GM21619 (cell line): ENCODE measurements at regions not wholly inside any gene's neighbourhood (a gene's known extent, or its start where the extent isn't known, plus 50 kb on each side); places are given as distances from the start of the nearest gene placed in this dataset.
"Not testable (repeated sequence)": the region's sequence is repeated elsewhere in the genome, so short reads cannot be mapped to it uniquely, and the experiment has no call there.

ENCODE experiments used
- ATAC-seq: cut with Tn5 transposase; IDR thresholded peaks from one replicate; pipeline ENCODE4 v1.9.1; 2021; ENCODE audit not compliant: unreplicated experiment

DNA sequence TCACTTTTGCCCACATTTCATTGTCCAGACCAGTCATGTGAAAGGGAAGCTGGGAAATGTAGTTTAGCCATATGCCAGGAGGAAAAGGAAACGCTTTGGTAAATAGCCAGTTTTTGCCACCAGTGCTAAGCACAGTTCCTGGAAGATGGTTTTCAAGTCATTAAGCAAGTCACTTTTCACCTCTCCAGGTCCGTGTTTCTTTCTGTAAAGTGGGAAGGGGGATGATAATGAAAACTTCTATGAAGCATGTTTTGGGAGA, 96.6 kb upstream of the TPTE start:
- ATAC-seq = not testable (repeated sequence)

DNA sequence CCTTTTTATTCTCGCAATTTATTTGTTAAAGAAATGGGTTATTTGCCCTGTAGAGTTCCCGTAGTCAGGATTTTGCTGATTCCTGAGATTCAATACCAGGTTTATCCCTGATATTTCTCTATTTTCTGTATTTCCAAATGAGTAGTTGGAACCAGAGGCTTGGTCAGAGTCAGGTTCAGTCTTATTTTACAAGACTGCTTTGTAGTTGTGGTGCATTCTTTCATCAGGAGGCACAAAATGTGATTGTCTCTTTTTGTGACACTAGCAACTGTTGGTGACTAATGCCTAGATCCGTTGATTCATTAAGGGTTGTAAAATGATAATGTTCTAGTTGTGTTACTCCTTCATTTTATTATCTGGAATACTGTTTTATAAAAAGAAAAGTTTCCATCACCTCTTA, 95.5 kb upstream of the TPTE start:
- ATAC-seq = no peak

DNA sequence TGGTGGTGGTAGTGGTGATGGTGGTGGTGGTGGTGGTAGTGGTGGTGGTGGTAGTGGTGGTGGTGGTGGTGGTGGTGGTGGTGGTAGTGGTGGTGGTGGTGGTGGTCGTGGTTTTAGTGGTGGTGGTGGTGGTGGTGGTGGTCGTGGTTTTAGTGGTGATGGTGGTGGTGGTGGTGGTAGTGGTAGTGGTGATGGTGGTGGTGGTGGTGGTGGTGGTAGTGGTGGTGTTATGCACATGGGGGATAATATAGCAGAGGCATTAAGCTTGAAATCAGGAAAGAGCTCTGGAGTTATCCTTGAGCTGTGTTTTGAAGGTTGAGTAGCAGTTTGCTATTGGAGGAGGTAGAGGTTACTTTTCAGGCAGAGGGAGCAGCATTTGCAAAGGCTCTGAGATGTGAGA, 94.6 kb upstream of the TPTE start:
- ATAC-seq = not testable (repeated sequence)

DNA sequence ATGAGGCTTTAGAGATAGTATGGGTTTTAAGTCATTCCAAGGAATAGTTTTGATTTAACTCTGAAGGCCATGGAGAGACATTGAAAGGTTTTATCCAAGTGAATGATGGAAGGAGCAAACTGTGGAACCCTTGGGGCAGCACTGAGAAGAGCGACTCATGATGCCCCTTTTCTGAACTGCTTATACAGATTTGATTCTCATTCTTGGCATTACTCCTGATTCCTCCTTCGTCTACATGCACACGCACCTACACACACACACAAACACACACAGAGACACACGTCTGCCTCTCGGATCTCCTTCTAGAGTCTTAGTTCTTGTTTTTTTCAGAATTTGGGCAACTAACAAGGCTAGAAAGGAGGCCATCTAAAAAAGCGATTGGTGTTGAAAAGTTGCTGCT, 94.1 kb upstream of the TPTE start:
- not testable (repeated sequence) for ATAC-seq

DNA sequence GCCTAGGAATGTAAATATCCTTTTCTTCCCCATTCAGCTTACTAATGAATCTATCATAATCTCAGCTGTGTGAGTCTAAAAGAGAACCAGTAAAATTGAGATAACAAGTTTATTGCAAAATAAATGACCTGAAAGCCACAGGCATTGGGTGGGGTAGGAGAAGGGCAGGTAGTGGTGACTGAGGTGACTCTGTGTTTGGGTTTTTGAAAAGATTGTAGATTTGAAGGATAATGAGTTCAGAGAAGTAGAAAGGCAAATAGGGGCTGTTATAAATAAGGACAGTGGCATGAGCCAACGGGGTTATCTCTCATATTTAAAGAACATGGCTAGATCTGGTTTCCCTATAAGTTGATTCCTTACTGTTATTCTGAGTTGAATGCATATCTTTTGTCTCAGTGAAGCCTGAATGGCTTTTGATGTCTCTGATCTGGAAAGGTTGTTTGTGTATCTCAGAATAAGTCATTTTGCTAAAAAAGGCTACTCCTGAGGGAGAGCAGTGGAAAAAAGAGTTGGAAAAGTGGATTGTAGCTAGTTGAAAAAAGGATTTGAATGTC, 92.3 kb upstream of the TPTE start:
- ATAC-seq = not testable (repeated sequence)

DNA sequence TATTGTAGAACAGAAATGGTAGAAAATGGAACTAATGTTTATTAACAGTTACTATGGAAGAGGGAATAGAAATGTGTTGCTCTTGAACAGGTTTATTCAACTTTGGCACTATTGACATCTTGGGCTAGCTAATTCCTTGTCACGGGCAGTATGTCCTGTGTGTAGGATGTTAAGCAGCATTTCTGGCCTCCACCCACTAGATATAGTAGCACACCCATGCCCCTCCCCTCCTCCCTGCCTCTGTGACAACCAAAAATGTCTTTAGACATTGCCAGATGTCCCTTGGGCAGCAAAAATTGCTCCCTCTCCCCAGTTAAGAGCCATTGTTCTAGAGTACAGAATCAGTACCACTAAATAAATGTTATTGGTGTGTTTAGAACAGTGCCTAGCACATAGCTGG, 91.4 kb upstream of the TPTE start:
- no peak for ATAC-seq

DNA sequence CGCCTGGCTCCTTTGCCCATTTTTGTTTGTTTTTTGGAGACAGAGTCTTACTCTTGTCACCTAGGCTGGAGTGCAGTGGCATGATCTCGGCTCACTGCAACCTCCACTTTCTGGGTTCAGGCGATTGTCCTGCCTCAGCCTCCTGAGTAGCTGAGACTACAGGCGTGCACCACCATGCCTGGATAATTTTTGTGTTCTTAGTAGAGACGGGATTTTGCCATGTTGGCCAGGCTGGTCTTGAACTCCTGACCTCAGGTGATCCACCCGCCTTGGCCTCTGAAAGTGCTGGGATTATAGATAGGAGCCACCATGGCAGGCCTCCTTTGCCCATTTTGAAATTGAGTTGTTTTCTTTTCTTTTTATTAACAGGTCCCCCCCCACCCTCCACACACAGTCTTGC, 89.4 kb upstream of the TPTE start:
- ATAC-seq = not testable (repeated sequence)

DNA sequence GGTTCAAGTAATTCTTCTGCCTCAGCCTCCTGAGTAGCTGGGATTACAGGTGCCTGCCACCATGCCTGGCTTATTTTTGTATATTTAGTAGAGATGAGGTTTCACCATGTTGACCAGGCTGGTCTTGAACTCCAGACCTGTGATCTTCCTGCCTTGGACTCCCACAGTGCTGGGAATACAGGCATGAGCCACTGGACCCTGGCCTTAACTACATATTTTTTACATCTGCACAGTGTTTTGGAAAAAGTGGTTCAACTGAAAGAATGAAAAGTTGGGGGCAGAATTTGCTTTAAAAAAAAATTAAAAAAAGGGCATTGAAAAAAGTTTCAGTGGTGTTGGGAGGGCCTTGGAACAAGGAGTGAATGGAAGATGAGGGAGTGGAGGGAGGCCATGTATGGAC, 88.9 kb upstream of the TPTE start:
- ATAC-seq = not testable (repeated sequence)

DNA sequence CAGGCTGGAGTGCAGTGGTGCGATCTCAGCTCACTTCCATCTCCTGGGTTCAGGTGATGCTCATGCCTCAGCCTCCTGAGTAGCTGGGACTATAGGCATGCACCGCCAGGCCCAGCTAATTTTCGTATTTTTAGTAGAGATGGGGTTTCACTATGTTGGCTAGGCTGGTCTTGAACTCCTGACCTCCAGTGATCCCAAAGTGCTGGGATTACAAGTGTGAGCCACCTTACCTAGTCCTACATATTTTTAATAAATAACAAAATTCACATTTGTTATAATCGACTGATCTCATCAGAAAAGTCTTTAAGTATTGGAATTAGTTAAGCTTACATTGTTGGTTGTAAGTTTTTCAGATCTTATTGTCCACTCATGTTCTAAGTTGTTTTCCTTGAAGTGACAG, 83.4 kb upstream of the TPTE start:
- ATAC-seq = not testable (repeated sequence)

DNA sequence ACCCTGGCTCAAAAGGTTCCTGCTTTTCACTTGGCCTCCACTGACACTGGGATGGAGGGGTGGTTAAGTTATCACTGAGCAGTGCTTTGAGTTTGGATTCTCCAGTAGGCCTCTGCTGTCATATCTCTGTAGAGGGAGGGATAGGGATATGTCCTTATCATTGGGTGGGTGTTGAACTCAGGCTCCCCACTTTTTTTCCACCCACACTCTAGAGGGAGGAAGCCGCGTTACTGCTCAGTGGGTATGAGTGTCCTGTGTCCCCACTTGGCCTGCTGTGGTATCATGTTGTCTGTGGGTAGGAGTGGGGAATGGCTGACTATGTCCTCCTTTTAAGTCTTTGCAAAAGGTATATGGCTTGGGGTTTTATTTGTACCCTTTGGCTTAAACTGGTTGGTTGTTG, 80.7 kb upstream of the TPTE start:
- not testable (repeated sequence) for ATAC-seq

DNA sequence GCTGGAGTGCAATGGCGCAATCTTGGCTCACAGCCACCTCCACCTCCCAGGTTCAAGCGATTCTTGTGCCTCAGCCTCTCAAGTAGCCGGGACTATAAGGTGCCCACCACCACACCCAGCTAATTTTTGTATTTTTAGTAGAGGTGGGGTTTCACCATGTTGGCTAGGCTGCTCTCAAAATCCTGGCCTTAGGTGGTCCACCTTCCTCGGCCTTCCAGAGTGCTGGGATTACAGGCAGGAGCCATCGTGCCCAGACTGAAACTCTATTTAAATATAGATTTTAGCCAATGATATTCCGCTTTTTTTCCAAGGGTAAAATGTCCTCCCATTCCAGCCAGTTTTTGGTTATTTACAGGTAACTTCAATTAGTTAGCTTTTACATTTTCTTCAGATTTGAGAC, 79.4 kb upstream of the TPTE start:
- ATAC-seq = not testable (repeated sequence)

DNA sequence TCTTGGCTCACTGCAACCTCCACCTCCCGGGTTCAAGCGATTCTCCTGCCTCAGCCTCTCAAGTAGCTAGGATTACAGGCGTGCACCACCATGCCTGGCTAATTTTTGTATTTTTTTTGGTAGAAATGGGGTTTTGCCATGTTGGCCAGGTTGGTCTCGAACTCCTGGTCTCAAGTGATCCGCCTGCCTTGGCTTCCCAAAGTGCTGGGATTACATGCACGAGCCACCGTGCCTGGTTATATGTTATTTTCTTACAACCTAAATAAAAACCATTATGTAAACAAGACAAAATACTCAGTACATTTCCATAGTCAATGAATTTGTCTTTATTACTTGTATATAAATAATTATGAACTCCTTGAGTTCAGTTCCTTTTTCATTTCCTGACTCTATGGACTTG, 75.7 kb upstream of the TPTE start:
- not testable (repeated sequence) for ATAC-seq

DNA sequence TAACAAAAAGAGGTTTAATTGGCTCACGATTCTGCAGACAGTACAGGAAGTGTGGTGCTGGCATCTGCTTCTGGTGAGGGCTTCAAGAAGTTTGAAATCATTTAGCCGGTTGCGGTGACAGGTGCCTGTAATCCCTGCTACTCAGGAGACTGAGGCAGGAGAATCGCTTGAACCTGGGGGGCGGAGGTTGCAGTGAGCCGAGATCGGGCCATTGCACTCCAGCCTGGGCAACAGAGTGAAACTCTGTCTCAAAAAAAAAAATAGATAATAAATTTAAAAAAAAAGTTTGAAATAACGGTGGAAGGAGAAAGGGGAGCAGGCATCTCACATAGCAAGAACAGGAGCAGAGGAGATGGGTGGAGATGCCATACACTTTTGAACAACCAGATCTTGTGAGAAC, 71.9 kb upstream of the TPTE start:
- ATAC-seq = not testable (repeated sequence)

DNA sequence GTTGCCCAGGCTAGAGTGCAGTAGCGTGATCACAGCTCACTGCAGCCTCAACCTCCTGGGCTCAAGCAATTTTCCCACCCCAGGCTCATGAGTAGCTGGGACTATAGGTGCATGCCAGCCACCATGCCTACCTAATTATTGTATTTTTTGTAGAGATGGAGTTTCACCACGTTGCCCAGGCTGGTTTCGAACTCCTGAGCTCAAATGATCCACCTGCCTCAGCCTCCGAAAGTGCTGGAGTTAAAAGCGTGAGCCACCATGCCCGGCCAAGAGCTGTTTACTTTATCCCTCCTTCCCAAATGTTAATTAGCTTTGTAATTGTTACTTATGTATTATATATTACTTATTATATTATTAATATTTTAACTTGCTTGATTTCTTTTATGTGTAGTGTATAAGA, 70.1 kb upstream of the TPTE start:
- ATAC-seq = not testable (repeated sequence)

DNA sequence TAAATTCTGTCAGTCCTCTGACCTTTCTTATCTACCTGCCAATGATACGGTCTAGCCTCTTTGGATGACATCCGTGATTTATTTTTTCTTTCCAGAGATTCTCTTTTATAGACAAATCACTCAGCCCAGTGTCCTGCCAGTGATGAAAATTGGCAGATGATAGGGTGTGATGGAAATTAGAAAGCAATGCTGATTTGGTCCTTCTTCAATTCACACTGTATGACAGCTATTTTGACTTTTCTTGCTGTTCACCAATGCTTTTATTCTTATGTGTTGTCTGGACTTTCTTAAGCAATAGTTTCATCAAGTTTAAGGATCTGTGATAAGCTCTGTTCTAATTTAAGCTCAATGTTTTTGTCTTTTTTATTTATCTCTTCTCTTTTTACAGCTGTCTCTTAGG, 63.6 kb upstream of the TPTE start:
- ATAC-seq = not testable (repeated sequence)

DNA sequence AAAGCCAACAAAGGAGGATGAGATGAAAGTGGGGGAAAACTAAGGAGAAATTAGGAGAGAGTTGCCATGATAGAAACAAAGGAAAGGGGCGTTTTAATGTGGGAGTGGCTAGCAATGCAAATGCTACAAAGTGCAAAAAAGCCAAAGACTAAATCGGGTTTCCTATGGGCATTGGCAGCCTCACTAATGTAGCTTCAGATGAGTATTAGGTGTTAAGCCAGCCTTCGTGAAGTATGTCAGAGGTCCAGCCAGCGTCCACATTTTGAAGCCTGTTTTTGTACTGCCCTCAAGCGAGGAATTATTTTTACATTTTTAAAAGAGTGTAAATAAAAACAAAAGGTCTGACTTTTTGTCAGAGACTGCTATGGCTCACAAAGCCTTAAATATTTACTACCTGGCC, 60.4 kb upstream of the TPTE start:
- not testable (repeated sequence) for ATAC-seq

DNA sequence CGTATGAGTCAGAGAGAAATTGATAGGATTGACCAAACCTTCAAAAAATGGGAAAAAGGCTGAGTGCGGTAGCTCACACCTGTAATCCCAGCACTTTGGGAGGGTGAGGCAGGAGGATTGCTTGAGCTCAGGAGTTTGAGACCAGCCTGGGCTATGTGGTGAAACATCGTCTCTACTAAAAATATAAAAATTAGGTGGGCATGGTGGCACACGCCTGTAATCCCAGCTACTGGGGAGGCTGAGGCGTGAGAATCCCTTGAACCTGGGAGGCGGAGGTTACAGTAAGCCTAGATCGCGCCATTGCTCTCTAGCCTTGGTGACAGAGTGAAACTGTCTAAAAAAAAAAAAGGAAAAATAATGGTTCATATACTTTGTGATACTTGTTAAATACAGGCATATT, 59.9 kb upstream of the TPTE start:
- not testable (repeated sequence) for ATAC-seq

DNA sequence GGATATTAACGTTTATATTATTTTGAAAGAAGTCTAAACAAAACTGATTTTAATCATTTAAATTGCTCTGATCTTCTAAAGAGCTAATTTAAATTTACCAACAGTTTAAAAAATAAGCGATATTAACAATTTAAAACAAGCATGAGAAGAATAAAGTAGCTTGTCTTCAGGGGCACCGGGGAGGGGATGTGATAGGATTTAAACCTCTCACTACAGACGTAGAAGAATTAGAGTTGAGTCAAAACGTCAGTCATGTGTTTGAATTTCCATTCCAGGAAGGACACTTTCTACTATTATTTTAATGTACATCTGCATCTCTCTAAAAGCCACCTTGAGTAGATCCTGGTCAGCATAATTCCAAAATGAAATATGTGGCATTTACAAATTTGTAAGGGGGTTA, 58.2 kb upstream of the TPTE start:
- no peak for ATAC-seq

DNA sequence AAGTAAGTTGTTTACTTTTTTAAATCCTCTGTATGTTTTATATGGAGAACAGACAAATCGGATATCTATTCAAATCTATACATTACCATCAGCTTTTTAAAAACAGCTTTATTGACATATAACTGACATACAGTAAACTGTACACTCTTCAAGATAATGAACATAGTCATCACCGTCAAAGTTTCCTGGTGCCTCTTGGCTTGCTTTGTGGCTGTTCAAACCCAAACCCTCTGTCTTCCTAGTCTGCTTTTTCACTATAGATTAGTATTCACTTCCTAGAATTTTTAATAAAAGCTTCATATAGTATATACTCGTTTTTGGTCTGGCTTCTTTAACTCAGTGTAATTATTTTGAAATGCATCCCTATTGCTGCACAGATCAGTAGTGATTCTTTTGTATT, 56.4 kb upstream of the TPTE start:
- ATAC-seq = no peak

DNA sequence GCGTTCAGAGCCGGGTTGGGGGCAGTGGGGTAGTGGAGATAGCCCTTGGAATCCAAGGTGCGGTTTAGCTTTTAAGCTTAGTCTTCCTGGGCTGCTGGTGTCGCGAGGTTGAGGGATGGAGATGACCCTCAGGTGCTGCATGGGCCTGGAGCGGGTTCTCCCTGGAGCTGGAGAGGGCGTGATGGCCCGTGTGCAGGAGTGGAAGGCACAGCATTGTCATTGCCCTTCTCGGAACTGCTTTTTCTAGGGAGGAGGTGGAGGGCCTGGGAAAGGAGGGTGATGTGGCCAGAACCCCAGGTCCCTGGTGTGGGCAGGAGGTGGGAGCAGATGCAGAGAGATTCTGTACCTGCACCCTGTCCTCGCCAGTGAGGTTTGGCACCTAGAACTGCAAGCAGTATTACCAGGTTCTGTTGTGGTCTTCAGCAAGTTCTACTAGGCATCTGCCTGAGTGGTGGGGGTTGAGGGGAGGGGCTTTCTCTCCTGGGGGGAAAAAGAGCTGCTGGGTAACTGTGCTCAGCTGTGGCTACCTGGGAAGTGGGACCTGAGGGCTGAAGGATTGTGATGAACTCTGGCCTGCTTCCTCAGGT, 55.8 kb upstream of the TPTE start:
- ATAC-seq = not testable (repeated sequence)

DNA sequence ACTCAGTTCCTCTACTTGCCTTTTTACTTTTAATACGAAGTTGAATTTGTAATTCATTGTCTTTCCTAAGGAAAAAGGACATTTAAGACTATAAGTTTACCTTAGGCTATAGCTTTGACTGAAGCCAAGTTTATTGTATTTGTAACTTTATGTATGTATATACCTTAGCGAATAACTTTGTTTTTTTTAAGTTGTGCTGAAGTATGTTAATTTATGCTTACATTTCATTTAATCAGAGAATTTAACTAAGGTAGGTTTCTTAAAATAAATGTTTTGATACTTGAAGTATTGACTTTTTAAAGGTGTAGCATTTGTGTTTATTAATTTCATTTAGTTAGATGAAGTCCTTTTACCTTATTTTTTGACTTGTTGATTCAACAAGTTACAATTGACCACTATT, 55.2 kb upstream of the TPTE start:
- ATAC-seq = no peak
